KMS-11 (cell line): ENCODE measurements at regions not wholly inside any gene's neighbourhood (a gene's known extent, or its start where the extent isn't known, plus 50 kb on each side); places are given as distances from the start of the nearest gene placed in this dataset.

ENCODE experiments used
- H2AFZ ChIP-seq: fragments of 200-600 bp; sonication (generic); 2 replicates; pipeline ENCODE4 v1.6.1; 2016; ENCODE audit warnings: antibody characterized with exemption, mixed run types, low read depth
- H3K27ac ChIP-seq: fragments of 200-600 bp; sonication (generic); 2 replicates; pipeline ENCODE4 v1.6.1; 2016; ENCODE audit warnings: mild to moderate bottlenecking, mixed run types
- H3K27me3 ChIP-seq: fragments of 200-600 bp; sonication (generic); 2 replicates; pipeline ENCODE4 v1.6.1; 2017; ENCODE audit warnings: mild to moderate bottlenecking, low read depth, mixed run types, moderate library complexity; ENCODE audit not compliant: insufficient read depth
- H3K36me3 ChIP-seq: fragments of 200-600 bp; sonication (generic); 2 replicates; pipeline ENCODE4 v1.6.1; 2017; ENCODE audit warnings: mild to moderate bottlenecking, mixed run types; ENCODE audit not compliant: insufficient read depth
- H3K4me1 ChIP-seq: fragments of 200-600 bp; sonication (generic); 2 replicates; pipeline ENCODE4 v1.6.1; 2016; ENCODE audit warnings: mild to moderate bottlenecking, low read depth, mixed run types; ENCODE audit not compliant: poor library complexity, severe bottlenecking
- H3K4me2 ChIP-seq: fragments of 200-600 bp; sonication (generic); 2 replicates; pipeline ENCODE4 v1.7.0; 2016; ENCODE audit warnings: mild to moderate bottlenecking, mixed run types
- H3K4me3 ChIP-seq: fragments of 200-600 bp; sonication (generic); IDR thresholded peaks from 2 replicates; pipeline ENCODE4 v1.6.1; 2017; ENCODE audit warnings: low read depth, low read length, mixed read lengths; ENCODE audit not compliant: insufficient read depth
- H3K79me2 ChIP-seq: fragments of 200-600 bp; sonication (generic); 2 replicates; pipeline ENCODE4 v1.6.1; 2016; ENCODE audit warnings: low read depth, mixed run types; ENCODE audit not compliant: insufficient read depth
- H3K9ac ChIP-seq: fragments of 200-600 bp; sonication (generic); 2 replicates; pipeline ENCODE4 v1.6.1; 2016; ENCODE audit warnings: mild to moderate bottlenecking, mixed run types
- H4K20me1 ChIP-seq: fragments of 200-600 bp; sonication (generic); 2 replicates; pipeline ENCODE4 v1.6.1; 2016; ENCODE audit warnings: mild to moderate bottlenecking, mixed run types; ENCODE audit not compliant: insufficient read depth
- CTCF ChIP-seq: fragments of 200-600 bp; sonication (generic); conservative IDR thresholded peaks from 2 replicates; pipeline ENCODE4 v1.6.1; 2017; ENCODE audit warnings: low read depth, mild to moderate bottlenecking, antibody characterized with exemption, low read length, moderate library complexity, mixed read lengths

GRCh38 chr10:59523851-59524250 is 161.5 kb upstream of the FAM13C start:
- H3K27ac ChIP-seq: no peak overlapping the region
- H2AFZ ChIP-seq: no peak overlapping the region
- H3K79me2 ChIP-seq: no peaks in the 10 kb centered on the region
- no peak for TF ChIP-seq CTCF
- no peak overlapping the region for H3K4me3 ChIP-seq
- H3K4me2 ChIP-seq: no peak overlapping the region
- no peaks in the 10 kb centered on the region for H3K4me1 ChIP-seq
- no peaks in the 10 kb centered on the region for H4K20me1 ChIP-seq
- H3K27me3 ChIP-seq: no peaks in the 10 kb centered on the region
- no peak overlapping the region for H3K9ac ChIP-seq
- H3K36me3 ChIP-seq: no peaks in the 10 kb centered on the region

DNA sequence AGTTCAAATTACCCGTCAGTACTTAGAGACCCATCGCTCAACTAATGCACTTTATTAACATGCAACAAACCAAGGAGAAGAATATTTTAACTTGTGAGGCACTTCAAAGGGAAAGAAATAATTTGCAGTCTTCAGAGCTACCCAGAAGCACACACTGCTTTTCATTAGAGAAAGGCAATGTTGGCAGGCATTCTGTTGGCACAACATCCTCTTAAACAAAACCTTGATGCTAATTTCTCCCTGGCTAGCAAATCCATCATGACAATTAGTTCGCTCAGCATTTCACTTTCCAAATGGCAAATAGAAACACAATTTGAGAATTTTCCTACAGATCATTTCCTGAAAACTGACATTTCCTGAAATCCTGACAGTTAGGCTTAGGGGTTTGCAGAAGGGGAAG is 155.6 kb upstream of the FAM13C start:
- no peak overlapping the region for H2AFZ ChIP-seq
- H3K27me3 ChIP-seq: no peaks in the 10 kb centered on the region
- H3K9ac ChIP-seq: no peak overlapping the region
- no peak overlapping the region for H3K4me3 ChIP-seq
- H3K27ac ChIP-seq: no peak overlapping the region
- no peaks in the 10 kb centered on the region for H3K4me1 ChIP-seq
- no peaks in the 10 kb centered on the region for H3K36me3 ChIP-seq
- no peaks in the 10 kb centered on the region for H4K20me1 ChIP-seq
- no peak overlapping the region for H3K4me2 ChIP-seq
- no peaks in the 10 kb centered on the region for H3K79me2 ChIP-seq
- TF ChIP-seq CTCF: no peak

DNA sequence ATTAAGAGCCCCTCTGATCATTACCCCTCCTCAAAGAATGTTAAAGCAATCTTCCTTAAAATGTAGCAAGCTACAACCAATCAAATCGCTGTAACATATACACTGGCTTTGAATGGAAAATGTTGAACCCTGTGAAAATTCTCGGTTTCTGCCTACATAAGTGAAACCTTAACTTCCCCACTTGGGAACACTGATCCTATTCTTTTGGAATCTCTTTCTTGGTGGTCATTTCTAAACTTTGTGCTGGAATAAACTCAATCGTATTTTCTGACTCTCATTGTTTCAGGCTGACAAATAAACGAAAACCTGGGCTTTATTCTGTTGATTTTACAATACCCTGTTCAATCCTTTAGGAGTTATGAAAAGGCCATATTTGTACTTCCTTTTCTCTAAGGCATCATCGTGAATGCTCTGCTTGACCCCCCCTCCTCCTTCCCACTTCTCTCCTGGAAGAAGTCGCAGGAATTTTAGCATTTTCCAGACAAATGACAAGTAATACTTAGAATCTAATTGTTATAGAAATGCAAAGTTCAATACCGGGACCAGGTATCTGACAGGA is 155.1 kb upstream of the FAM13C start:
- Histone ChIP-seq H3K4me1 (no peaks in the 10 kb centered on the region), H4K20me1 (no peaks in the 10 kb centered on the region), H3K4me2 (no peak overlapping the region), H3K27me3 (no peaks in the 10 kb centered on the region), H3K9ac (no peak overlapping the region), H3K4me3 (no peak overlapping the region), H2AFZ (no peak overlapping the region), H3K27ac (no peak overlapping the region), H3K36me3 (no peaks in the 10 kb centered on the region), H3K79me2 (no peaks in the 10 kb centered on the region)
- no peak for TF ChIP-seq CTCF

- Histone ChIP-seq H3K9ac (no peak overlapping the region), H3K4me1 (no peaks in the 10 kb centered on the region), H3K27ac (no peak overlapping the region), H3K4me2 (no peak overlapping the region), H3K36me3 (no peaks in the 10 kb centered on the region), H3K27me3 (no peaks in the 10 kb centered on the region), H3K4me3 (no peak overlapping the region), H3K79me2 (no peaks in the 10 kb centered on the region), H4K20me1 (no peaks in the 10 kb centered on the region), H2AFZ (no peak overlapping the region)
- no peak for TF ChIP-seq CTCF
Measured at GRCh38 chr10:59513558-59513957, 151.2 kb upstream of the FAM13C start.

DNA sequence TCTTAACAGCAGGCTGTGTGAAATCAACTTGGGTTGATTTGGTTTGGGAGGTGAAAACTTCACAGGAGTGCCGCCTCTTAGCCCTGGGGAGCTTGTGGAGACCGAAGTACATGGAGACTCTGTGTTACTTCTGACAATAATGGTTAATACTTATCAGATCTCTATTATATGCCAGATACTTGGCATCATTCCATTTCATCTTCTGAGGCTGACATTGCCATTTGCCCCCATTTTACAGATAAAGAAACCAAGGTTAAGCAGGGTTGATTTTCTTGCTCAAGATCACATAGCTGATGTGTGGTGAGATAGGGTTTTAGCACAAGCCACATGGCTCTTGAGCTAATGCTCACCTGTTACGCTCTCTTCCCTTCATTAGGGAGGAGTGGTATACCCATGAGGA is 150.6 kb upstream of the FAM13C start:
- Histone ChIP-seq H3K4me3 (no peak overlapping the region), H3K4me1 (no peaks in the 10 kb centered on the region), H2AFZ (no peak overlapping the region), H3K4me2 (no peak overlapping the region), H3K27ac (no peak overlapping the region), H4K20me1 (no peaks in the 10 kb centered on the region), H3K27me3 (no peaks in the 10 kb centered on the region), H3K9ac (no peak overlapping the region), H3K79me2 (no peaks in the 10 kb centered on the region), H3K36me3 (no peaks in the 10 kb centered on the region)
- TF ChIP-seq CTCF: no peak
